ENCODE measurements at regions not wholly inside any gene's neighbourhood (a gene's known extent, or its start where the extent isn't known, plus 50 kb on each side); places are given as distances from the start of the nearest gene placed in this dataset.

GRCh38 chr12:125373375-125373774 is 308.1 kb downstream of the AACS start:
- H3K4me1 ChIP-seq (ENCODE audit: control insufficient read depth, extremely low read depth, insufficient read depth, low read length), result no peaks in the 10 kb centered on the region
- H3K9me1 ChIP-seq (replicated peaks; ENCODE audit: control insufficient read depth, extremely low read depth, insufficient read depth, low read length), result no peaks in the 10 kb centered on the region
- H3K4me3 ChIP-seq (replicated peaks in 1 of 3; ENCODE audit: insufficient read depth in 1 of 3, low read depth in 1 of 3, low read length in 3 of 3), result no peak overlapping the region
- DNase-seq (ENCODE audit: low read depth, low spot score) (no peak), FAIRE-seq (no peak)
- ChIA-PET CTCF (no interaction called here), POLR2A (no interaction called here)
- H3K27me3 ChIP-seq (ENCODE audit: control insufficient read depth in 2 of 2, insufficient read depth in 2 of 2, low read length in 2 of 2), result no peaks in the 10 kb centered on the region
- intact Hi-C loops (cut with micrococcal nuclease), result no loop called here
- BruUV-seq (replicated peaks), result no TSS peak
- H3K79me2 ChIP-seq (ENCODE audit: control insufficient read depth, insufficient read depth, low read length), result no peaks in the 10 kb centered on the region
- no peak overlapping the region for H3K27ac ChIP-seq (ENCODE audit: insufficient read depth, low read depth, low read length)
- TF ChIP-seq POLR2A (IDR thresholded peaks at IDR 0.05; ENCODE audit: low read depth, low read length) (no peak), MAX (IDR thresholded peaks at IDR 0.05; ENCODE audit: insufficient read depth, insufficient read length) (no peak), FOS (IDR thresholded peaks at IDR 0.05; ENCODE audit: borderline replicate concordance, insufficient read depth, low read length) (no peak), EZH2 (IDR thresholded peaks at IDR 0.05; ENCODE audit: borderline replicate concordance, low read depth, low read length, severe bottlenecking) (no peak), POLR2AphosphoS5 (IDR thresholded peaks at IDR 0.05; ENCODE audit: insufficient read depth, low read depth, low read length) (no peak), CTCF (IDR thresholded peaks at IDR 0.05; ENCODE audit: extremely low read depth in 1 of 2, insufficient read depth in 1 of 2, low read depth in 1 of 2, low read length in 2 of 2) (no peak), GATA2 (IDR thresholded peaks at IDR 0.05; ENCODE audit: insufficient read depth, insufficient read length, low read depth, low read length) (no peak), JUN (IDR thresholded peaks at IDR 0.05; ENCODE audit: borderline replicate concordance, insufficient read depth, insufficient read length, low read depth) (no peak), MYC (IDR thresholded peaks at IDR 0.05; ENCODE audit: low read depth, low read length) (no peak)
- H3K9me3 ChIP-seq (replicated peaks; ENCODE audit: control insufficient read depth, insufficient read depth, low read length), result peaks cover 2% of the 10 kb centered on the region
- no peak overlapping the region for H3K4me2 ChIP-seq (ENCODE audit: insufficient read depth, low read length)
- H3K9ac ChIP-seq (replicated peaks; ENCODE audit: extremely low read depth, insufficient read depth, low read length), result no peak overlapping the region
- dilution Hi-C loops (cut with MboI; ENCODE audit: extremely low pct_ligation_motif_present, low sequenced_read_pairs), result no loop called here
- no peaks in the 10 kb centered on the region for H3K36me3 ChIP-seq (ENCODE audit: control insufficient read depth in 2 of 2, extremely low read depth in 1 of 2, insufficient read depth in 2 of 2, low read length in 2 of 2)
- no peak overlapping the region for H2AFZ ChIP-seq (ENCODE audit: low read depth, low read length)
- H4K20me1 ChIP-seq (replicated peaks; ENCODE audit: control insufficient read depth, extremely low read depth, insufficient read depth, low read length), result no peaks in the 10 kb centered on the region

Measured in endothelial cell of umbilical vein (primary cell).